SIG-M5 treated with dmso at 0.1 percent for 504 hours (cell line): ENCODE measurements at regions not wholly inside any gene's neighbourhood (a gene's known extent, or its start where the extent isn't known, plus 50 kb on each side); places are given as distances from the start of the nearest gene placed in this dataset.
"Not testable (repeated sequence)": the region's sequence is repeated elsewhere in the genome, so short reads cannot be mapped to it uniquely, and the experiment has no call there.

Source experiments
- DNase-seq: peaks from one replicate; lab custom pipeline; 2025; ENCODE audit not compliant: unreplicated experiment; lab: John Stamatoyannopoulos, UW

DNA sequence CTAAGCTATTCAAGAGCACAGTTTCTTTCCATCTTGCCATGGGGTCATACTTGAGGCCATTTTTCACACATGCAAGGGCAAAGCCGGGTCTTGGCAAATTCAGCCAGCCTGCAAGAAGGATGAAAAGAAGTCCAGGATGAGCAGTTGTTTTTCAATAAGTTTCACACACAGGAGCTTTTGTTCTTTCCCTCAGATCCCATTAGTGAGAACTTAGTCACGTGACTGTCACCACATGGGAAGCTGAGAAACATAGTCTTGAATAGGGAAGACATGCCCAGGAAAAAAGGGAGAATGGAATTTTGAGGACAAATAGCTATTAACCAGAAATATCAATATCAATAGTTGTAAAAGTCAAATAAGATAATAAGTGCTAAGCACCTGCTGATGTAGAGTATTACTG is 137.7 kb downstream of the AHR start:
- no peak for DNase-seq

DNA sequence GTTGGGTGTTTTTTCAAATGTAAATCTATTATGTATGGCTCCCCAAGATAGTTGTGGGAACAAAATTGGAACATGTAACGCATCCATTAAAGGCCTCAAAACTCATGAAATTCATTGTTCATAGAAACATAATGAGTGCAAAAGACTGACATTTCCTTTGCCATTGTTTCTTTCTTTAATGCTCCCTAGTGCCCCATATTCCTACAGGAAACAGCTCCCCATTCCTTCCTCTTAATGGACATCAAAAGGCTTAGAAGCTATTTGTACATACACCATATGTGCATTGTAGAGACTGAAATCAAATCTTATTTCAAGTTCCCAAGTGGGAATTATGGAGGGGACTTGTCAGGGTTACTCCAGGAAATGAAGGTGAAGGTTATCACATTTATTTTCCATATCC is 139.1 kb downstream of the AHR start:
- no peak for DNase-seq

DNA sequence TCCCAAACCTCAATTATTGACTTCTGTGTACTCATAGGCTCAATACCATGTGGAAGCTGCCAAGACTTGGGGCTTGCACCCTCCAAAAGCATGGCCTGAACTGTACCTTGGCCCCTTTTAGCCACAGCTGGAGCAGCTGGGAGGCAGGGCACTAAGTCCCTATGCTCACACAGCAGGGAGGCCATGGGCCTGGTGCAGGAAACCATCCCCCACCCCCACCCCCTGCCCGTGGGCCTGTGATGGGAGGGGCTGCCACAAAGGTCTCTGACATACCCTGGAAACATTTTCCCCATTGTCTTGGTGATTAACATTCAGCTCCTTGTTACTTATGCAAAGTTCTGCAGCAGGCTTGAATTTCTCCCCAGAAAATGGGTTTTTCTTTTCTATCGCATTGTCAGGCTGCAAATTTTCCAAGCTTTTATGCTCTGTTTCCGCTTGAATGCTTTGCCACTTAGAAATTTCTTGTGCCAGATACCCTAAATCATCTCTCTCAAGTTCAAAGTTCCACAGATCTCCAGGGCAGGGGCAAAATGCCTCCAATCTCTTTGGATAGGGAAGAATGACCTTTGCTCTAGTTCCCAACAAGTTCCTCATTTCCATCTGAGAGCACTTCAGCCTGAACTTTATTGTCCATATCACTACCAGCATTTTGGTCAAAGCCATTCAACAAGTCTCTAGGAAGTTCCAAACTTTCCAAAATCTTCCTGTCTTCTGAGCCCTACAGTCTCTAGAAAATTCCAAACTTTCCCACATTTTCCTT is 141.8 kb downstream of the AHR start:
- not testable (repeated sequence) for DNase-seq

DNA sequence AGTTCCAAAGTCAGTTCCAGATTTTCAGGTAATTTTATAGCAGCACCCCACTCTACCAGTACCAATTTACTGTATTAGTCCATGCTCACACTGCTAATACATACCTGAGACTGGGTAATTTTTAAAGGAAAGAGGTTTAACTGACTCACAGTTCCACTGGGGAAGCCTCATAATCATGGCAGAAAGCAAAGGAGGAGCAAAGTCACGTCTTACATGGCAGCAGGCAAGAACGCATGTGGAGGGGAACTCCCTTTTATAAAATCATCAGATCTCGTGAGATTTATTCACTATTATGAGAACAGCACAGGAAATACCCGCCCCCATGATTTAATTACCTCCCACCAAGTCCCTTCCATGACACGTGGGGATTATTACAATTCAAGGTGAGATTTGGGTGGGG is 142.4 kb downstream of the AHR start:
- DNase-seq: no peak

DNA sequence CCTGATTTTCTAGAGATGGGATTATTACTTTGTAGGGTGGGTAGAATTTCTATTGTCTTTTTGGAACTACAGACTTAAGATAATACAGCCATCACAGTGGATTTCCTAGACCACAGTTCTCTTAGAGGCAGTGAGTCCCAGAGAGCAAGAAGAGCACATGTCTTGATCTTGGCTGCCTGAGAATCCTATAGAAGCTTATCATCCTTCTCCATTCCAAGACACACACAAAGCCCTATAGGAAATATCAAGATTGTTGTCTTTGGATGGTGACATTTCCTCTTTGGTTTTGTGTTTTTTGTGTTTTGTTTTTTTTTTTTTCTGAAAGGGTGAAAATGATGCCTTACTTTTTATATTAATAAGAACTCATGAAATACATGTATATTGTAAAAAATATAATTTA is 143.1 kb downstream of the AHR start:
- DNase-seq: no peak

DNA sequence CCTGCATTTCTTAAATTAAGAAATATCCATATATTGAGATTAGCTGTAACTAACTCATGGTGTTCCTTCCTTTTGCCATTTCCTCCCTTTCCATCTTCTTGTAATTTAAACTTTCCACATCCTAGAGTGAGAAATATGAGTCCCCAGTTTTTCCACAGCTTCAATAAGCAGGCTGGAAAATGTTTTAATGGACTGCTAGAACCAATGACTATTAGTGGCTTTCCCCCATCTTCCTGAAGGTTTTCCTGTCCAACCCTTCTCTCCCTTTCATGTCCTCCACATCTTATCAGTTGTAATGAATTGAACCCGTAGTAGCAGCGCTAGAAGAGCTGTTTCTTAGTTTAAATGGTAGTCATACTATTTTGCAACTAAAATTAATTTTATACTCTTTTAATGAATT is 145.7 kb downstream of the AHR start:
- DNase-seq: no peak

DNA sequence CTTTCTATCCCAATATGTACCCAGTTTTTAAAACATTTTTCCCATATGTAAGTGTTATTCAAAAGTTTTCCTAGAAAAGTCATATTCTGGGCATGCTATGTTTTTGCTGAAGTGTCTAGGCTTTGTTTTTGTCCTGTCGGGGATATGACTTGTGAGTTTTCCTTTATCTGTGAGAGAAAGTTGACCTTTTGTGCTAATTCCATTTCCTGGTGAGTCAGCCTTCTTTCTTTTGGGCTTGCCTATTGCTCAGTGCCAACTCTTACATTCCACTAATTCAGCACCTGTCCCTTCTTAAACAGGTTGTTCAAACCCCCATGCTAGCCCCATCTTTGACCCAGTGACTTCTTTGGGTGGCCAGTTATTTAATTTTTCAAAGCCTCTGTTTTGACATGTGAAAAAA is 146.2 kb downstream of the AHR start:
- DNase-seq: peak; percentile 8

DNA sequence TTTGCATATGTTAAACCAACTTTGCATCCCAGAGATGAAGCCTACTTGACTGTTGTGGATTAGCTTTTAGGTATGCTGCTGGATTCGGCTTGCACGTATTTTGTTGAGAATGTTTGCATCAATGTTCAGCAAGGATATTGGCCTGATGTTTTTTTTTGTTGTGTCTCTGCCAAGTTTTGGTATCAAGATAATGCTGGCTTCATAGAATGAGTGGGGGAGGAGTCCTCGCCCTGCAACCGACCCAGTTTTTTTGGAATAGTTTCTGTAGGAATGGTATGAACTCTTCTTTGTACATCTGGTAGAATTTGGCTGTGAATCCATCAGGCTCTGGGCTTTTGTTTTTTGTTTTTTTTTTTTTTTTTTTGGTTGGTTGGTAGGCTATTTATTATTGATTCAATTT is 147.9 kb downstream of the AHR start:
- no peak for DNase-seq

DNA sequence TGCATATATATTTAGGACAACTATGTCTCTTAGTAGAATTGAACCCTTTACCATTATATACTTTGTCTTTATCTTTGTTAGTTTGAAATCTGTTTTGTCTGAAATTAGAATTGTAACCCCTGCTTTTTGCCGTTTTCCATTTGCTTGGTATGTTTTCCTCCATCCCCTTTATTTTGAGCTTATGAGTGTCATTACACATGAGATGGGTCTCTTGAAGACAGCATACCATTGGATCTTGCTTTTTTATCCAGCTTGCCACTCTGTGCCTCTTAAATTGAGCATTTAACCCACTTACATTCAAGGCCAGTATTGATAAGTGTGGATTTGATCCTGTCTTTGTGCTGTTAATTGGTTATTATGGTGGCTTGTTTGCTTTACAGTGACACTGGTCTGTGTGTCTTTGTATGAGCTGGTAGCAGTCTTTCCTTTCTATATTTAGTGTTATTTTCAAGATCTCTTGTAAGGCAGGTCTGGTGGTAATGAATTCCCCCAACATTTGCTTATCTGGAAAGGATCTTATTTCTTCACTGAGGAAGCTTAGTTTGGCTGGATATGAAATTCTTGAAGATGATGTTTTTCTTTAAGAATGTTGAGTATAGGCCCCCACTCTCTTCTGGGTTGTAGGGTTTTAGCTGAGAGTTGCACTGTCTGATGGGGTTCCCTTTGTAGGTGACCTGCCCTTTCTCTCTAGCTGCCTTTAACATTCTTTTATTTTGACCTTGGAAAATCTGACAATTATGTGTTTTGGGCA is 149.5 kb downstream of the AHR start:
- DNase-seq: no peak

DNA sequence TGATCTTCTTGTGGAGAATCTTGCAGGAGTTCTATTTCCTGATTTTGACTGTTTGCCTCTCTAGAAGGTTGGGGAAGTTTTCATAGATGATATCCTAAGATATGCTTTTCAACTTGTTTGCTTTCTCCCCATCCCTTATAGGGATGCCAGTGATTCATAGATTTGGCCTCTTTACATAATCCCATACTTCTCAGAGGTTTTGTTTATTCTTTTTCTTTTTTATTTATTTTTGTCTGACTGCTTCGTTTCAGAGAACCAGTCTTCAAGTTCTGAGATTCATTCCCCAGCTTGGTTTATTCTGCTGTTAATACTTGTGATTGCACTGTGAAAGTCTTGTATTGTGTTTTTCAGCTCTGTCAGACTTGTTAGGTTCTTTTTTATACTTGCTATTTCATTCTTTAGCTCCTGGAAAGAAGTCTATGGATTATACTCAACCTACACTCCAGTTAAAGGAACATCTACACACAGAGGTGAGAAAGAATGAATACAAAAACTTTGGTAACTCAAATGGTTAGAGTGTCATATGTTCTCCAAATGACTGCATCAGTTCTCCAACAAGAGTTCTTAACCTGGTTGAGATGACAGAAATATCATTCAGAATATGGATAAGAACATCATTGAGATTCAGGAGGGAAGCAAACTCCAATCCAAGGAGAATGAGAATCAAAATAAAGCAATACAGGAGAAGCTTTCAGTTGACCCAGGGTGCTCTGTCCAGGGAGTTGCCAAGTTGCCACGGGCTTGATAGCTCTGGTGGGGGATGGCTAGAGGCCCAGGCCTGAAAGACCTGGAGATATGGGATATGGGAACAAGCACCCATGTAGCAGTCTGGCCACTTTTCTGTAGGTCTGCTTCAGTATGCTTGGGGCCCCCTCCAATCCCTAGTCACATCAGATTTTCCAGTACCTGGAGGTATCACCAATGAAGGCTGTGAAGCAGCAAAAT is 150.3 kb downstream of the AHR start:
- no peak for DNase-seq

DNA sequence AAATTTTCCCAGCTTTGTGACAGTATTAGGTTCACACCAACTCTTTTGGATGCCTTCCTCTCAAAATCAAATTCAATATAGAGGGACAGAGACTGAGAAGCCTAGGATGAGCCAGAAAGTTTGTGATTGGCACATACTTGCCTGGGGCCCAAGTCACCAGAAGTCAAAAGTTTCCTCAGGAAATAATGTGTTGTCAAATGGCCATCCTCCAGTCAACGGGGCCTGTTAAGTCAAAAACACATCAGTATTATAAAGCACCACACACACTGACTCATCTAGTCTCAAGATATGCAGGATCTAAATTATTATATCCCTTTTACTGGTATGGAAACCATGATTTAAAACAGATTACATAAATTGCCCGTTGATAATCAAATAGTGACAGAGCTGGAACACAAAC is 158.1 kb downstream of the AHR start:
- no peak for DNase-seq

DNA sequence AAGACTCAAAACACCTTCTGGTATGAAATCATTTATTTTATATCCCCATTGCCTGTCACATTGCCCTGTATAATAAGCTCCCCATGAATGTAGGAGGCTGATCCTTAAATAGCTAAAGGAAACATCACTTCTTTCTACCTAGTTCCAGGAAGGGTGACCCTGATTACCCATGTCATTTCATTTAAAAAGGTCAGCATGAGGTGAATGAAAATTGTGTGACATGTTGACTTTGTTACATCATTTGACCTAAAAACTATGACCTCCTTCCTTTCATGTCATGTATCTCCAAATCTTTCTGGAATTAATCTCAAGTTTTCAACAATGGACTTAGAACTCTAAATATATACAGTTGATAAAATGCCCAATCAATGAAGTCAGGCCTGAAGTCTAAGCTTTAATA is 161.5 kb downstream of the AHR start:
- DNase-seq: no peak

DNA sequence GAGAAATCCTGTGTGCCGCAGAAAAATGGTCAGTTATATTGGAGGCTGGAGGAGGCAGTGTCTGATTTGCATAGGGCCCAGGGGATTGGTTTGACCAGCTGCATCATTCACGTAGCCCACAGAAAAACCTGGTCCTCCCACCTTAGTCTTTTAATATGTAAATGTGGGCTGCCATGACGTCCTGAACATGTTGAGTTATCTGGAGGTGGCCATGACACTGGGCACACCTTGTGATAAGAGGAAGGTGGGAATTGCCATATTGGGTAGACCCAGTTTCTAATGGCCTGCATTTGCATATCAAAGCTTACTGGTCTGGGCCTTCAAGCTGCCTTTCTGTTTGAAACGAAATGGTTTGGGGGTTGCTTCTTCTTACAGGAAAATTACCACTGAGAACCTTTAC is 162.2 kb downstream of the AHR start:
- DNase-seq: no peak

DNA sequence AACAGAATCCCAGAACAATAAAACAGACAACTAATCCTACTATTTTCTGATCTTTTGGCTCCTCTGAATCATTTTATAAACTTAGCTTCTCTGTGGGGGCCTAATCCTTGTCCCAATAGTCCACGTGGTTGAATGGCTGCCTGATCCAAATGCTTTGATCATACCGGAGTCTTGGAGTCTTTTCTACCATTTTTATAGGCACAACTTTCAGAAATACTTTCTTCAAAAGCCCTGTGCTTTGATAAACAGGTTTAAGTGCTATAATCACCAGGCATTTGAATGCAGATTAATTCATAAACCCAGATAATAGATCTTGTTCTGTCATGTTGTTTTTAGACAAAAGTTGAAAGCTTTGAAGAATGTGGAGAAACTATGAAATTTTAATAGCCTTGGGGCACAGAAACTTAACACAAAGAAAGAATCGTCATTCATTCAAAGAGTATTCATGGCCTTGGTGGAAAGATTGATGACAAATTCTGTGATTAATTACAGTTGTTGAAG is 163.7 kb downstream of the AHR start:
- DNase-seq: no peak

DNA sequence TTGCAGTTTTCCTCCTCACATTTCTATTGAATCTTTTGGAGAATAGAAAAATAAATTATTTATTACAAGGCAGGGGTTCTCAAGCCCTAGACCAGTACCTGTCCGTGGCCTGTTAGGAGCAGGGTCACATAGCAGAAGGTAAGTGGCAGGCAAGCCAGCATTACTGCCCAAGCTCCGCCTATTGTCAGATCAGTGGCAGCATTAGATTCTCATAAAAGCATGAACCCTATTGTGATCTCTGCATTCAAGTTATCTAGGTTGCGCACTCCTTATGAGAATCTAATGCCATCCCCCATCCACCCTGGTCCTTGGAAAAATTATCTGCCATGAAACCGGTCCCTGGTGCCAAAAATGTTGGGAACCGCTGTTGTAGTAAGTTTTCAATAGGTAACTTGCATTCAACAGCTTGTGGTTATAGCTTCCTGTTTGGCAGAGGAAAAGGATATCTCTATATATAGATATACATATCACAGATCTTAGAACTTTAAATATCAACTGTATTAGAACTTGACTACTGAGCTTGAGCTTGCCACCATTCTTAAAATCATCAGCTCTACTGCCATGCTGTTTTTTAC is 165.1 kb downstream of the AHR start:
- no peak for DNase-seq

DNA sequence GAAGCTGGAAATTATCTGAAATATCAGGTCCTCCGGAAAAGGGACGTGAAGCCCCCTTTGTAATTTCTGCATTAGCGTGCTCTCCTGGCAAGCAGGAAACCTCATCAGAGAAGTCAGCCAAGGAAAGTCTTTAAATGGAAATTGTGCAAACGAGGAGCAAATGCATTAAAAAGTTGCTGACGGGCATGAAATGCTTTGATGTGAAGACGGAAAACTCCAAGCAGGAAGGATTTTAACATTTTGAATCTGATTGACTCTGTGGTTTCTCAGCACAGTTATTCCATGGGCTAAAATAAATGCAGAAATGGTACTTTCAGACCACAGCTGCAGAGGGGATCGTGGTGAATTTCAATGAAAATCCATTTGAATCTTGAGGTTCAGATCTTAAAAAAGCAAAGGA is 167.8 kb downstream of the AHR start:
- DNase-seq: no peak

DNA sequence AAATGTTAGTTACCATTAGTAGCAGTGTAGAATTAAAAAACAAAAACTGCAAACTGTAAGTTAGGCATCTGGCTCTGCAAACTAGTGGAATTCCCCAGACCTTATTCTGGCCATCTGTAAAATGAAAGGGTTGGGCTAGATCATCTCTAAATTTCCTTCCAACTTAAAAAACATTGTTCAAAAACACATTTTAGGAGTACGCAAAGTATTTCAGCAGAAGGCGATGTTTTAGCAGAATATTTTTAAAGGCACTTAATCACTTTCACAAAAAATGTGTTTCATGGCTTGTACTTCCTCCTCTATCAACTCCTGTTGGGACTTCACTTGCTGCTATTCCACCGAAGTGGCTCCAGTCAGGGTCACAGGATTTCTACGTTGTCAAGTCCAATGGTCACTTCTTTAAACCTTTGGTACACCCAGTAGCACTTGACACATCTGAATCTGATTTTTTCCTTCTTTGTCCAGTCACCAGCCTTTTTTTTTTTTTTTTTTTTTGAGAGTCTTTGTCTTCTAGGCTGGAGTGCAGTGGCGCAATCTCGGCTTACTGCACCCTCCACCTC is 169.0 kb downstream of the AHR start:
- DNase-seq: no peak

DNA sequence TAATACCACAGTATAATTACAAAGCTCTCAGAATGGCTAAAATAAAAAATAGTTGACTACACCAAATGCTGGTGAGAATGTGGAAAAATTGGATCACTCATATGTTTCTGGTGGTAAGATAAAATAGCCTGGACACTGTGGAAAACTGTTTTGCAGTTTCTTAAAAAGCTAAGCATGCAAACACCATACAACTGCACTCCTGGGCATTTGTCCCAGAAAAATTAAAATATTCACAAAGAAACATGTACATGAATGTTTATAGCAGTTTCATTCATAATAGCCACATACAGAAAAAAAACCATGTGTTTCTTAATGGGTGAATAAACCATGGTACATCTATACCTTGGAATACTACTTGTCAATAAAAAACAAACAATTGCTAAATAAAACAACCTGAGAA is 172.9 kb downstream of the AHR start:
- DNase-seq: no peak

DNA sequence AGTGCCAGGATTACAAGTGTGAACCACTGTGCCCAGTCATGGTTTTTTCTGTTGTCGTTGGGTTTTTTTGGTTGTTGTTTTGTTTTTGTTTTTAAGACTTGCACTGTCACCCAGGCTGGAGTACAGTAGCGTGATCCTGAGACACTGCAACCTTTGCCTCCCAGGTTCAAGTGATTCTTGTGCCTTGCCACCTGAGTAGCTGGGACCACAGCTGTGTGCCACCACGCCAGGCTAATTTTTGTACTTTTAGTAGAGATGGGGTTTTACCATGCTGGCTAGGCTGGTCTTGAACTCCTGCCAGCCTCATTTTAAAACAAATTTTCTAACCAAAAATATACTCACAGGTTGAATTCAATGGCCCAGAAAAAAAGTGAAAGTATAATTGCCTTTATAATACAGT is 174.1 kb downstream of the AHR start:
- no peak for DNase-seq

DNA sequence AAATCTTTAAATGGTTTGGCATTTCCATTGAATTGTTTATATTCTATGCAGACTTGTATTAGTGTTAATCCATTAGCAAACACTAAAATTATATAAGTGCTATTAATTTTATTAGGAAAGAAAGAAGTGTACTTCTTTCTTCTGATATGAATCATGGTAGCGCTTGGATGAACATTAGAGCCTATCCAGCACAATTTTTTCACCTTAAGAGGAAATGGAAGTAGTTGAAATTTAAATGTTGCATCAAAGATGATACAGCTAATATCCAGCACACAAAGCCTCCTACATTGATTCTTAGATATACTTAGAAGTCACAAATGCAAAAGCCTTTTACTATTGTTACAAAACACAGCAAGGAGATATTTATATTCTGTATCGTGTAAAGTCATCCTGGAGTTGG is 174.5 kb downstream of the AHR start:
- no peak for DNase-seq
